ENCODE measurements at regions not wholly inside any gene's neighbourhood (a gene's known extent, or its start where the extent isn't known, plus 50 kb on each side); places are given as distances from the start of the nearest gene placed in this dataset.

DNA sequence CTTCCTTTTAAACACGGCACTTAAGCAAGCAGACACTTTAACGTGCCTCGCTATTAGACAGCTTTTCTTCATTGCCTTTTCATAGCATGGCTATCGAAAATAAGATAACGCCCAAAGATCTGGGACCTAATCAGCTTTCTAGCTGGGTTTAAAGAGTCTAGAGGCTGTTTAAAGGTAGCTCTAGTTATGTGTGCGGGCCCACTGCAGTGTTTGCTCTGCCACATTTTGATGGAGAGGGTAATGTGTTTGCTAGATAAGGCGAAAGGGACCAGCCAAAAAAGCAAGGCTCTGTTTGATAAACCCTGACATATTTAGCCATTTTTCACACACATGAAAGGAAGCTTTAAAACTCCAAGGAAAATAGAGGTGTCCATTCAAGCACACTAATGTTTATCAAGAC lies 91.6 kb downstream of the NR2F2 start:
- TF ChIP-seq, protein P1, sequence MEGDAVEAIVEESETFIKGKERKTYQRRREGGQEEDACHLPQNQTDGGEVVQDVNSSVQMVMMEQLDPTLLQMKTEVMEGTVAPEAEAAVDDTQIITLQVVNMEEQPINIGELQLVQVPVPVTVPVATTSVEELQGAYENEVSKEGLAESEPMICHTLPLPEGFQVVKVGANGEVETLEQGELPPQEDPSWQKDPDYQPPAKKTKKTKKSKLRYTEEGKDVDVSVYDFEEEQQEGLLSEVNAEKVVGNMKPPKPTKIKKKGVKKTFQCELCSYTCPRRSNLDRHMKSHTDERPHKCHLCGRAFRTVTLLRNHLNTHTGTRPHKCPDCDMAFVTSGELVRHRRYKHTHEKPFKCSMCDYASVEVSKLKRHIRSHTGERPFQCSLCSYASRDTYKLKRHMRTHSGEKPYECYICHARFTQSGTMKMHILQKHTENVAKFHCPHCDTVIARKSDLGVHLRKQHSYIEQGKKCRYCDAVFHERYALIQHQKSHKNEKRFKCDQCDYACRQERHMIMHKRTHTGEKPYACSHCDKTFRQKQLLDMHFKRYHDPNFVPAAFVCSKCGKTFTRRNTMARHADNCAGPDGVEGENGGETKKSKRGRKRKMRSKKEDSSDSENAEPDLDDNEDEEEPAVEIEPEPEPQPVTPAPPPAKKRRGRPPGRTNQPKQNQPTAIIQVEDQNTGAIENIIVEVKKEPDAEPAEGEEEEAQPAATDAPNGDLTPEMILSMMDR (IDR thresholded peaks at IDR 0.05; ENCODE audit: borderline replicate concordance, insufficient read depth, low read depth, low read length), result no peak

DNA sequence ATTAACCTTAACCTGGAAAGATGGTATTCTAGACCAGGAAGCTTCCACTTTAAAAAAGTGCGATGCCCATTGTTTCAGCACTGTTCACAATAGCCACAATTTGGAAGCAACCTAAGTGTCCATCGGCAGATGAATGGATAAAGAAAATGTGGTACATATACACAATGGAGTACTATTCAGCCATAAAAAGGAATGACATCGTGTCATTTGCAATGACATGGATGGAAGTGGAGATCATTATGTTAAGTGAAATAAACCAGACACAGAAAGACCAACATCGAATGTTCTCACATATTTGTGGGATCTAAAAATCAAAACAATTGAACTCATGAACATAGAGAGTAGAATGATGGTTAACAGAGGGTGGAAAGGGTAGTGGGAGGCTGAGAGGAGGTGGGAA lies 94.2 kb downstream of the NR2F2 start:
- no peak overlapping the region for H3K4me3 ChIP-seq (ENCODE audit: low read depth, low read length)
- TF ChIP-seq, protein P1 (IDR thresholded peaks at IDR 0.05; ENCODE audit: borderline replicate concordance, insufficient read depth, low read depth, low read length), result no peak

More for the DNA sequence above, 91.6 kb downstream of the NR2F2 start:
- H3K4me3 ChIP-seq (ENCODE audit: low read depth, low read length), result no peak overlapping the region

DNA sequence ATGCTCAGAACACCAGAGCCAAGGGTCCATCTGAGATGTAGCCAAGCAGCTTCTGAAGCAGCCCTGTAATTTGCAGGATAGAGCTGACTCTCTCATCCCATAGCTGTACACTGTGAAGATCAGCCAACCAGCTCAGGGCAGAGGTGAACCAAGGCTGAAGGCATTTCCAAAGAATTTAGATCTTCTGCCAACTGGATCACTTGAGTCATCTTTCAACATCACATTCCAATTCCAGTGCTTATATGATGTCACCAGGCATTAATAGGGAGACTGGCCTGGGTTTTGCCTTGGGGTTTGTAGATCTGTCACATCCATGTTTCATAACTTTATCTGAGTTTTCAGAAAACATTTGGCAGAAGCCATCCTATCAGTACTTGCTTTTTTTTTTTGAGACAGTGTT lies 98.2 kb downstream of the NR2F2 start:
- TF ChIP-seq, protein P1 (IDR thresholded peaks at IDR 0.05; ENCODE audit: borderline replicate concordance, insufficient read depth, low read depth, low read length), result no peak
- H3K4me3 ChIP-seq (ENCODE audit: low read depth, low read length), result no peak overlapping the region

DNA sequence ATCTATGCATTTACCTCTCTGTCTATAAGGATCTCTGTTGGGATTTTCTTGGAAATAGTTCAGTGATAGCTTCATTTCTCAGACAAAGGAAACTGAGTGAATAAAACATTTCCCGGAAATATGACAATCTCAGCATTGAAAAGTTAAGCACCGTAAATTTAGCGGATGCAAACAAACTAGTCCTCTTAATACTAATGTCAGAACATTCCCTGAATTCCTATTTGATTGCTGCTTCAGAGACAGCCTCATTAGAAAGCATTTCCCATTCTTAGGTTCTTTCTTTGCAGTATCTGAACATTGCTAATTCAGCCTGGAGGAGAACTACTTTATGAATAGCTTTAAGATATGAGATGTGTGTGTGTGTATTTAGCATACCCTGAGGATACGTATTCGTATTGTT lies 101.3 kb downstream of the NR2F2 start:
- H3K4me3 ChIP-seq (ENCODE audit: low read depth, low read length), result no peak overlapping the region
- TF ChIP-seq, protein P1 (IDR thresholded peaks at IDR 0.05; ENCODE audit: borderline replicate concordance, insufficient read depth, low read depth, low read length), result no peak

DNA sequence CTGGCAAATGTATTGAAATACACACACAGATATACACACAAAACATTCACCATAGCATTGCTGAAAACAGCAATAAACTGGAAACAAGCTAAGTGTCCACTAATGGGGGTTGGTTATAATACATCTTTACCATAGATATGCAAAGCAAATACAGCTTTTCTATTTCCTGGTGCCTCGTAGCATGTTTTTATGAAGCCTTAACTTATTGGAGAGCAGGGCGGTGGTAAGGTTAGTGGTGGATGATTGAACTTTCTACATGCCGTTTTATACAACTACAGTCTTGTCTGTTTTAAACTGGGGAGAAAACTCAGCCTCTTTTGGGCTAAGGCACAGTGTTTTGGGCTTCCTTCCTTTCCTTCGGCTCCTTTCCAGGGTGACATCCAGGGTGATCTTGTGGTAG lies 104.5 kb downstream of the NR2F2 start:
- TF ChIP-seq, protein P1 (IDR thresholded peaks at IDR 0.05; ENCODE audit: borderline replicate concordance, insufficient read depth, low read depth, low read length), result no peak

DNA sequence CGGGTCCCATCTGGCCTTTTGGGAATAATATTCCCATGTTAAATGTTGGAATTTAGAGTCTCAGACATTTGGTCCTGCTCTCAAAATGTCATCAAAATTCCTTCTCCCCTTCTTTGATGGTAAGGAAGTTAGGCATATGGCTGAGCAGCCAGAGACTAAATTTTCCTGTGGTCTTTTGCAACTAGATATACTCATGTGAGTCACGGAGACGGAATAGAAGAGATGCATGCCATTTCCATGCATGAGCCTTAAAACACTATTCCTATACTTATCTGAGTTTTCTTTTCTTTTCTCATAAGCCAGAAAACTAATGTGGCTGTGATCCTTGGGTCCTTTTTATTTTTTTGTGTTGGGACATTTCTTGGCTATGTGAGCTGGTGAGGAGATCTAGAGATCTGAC lies 105.3 kb downstream of the NR2F2 start:
- TF ChIP-seq, protein P1 (IDR thresholded peaks at IDR 0.05; ENCODE audit: borderline replicate concordance, insufficient read depth, low read depth, low read length), result no peak
- no peak overlapping the region for H3K4me3 ChIP-seq (ENCODE audit: low read depth, low read length)

More for the DNA sequence above, 104.5 kb downstream of the NR2F2 start:
- no peak overlapping the region for H3K4me3 ChIP-seq (ENCODE audit: low read depth, low read length)

DNA sequence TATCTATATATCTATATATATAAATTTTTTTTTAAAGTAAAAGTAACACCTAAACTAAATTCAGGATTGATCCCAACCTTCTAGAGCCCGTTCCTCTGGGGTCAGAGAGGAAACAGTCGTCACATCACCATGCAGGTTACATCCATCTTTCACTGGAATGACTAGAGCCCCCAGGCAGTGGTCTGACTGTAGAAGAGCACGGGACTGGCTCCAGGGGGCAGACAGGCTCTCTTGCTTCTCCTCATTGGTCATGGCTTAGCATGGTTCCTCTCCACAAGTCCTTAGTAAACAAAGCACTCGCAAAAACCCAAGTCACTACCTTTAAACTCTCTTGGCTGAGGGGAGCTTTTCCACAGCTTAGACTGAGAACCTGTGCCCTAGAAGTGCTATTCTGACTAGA lies 110.5 kb downstream of the NR2F2 start:
- TF ChIP-seq, protein P1 (IDR thresholded peaks at IDR 0.05; ENCODE audit: borderline replicate concordance, insufficient read depth, low read depth, low read length), result no peak
- H3K4me3 ChIP-seq (ENCODE audit: low read depth, low read length), result no peak overlapping the region
